ENCODE measurements at regions not wholly inside any gene's neighbourhood (a gene's known extent, or its start where the extent isn't known, plus 50 kb on each side); places are given as distances from the start of the nearest gene placed in this dataset.
"Not testable (repeated sequence)": the region's sequence is repeated elsewhere in the genome, so short reads cannot be mapped to it uniquely, and the experiment has no call there.

- DNase-seq, result no peak
Measured at GRCh38 chr5:164145458-164145857, 640.0 kb downstream of the MAT2B start.

- DNase-seq, result no peak
Measured at GRCh38 chr5:164146223-164146622, 640.8 kb downstream of the MAT2B start.

- DNase-seq, result no peak
Measured at GRCh38 chr5:164148292-164148691, 642.9 kb downstream of the MAT2B start.

- not testable (repeated sequence) for DNase-seq
Measured at GRCh38 chr5:164152539-164152938, 647.1 kb downstream of the MAT2B start.

- DNase-seq, result no peak
Measured at GRCh38 chr5:164153469-164154172, 648.2 kb downstream of the MAT2B start.

GRCh38 chr5:164170814-164171213 is 665.4 kb downstream of the MAT2B start:
- DNase-seq, result no peak

- no peak for DNase-seq
Measured at GRCh38 chr5:164175083-164175482, 669.7 kb downstream of the MAT2B start.

GRCh38 chr5:164179406-164179805 is 674.0 kb downstream of the MAT2B start:
- no peak for DNase-seq

GRCh38 chr5:164181604-164182003 is 676.2 kb downstream of the MAT2B start:
- no peak for DNase-seq

GRCh38 chr5:164184158-164184557 is 678.7 kb downstream of the MAT2B start:
- DNase-seq, result no peak

GRCh38 chr5:164185000-164185399 is 679.6 kb downstream of the MAT2B start:
- no peak for DNase-seq

- no peak for DNase-seq
Measured at GRCh38 chr5:164186550-164186949, 681.1 kb downstream of the MAT2B start.

GRCh38 chr5:164187785-164188184 is 682.4 kb downstream of the MAT2B start:
- no peak for DNase-seq

GRCh38 chr5:164188733-164189148 is 683.3 kb downstream of the MAT2B start:
- no peak for DNase-seq

- DNase-seq, result no peak
Measured at GRCh38 chr5:164191240-164191639, 685.8 kb downstream of the MAT2B start.

- no peak for DNase-seq
Measured at GRCh38 chr5:164202338-164202737, 696.9 kb downstream of the MAT2B start.

GRCh38 chr5:164203581-164204225 is 698.3 kb downstream of the MAT2B start:
- no peak for DNase-seq

GRCh38 chr5:164204338-164204946 is 699.0 kb downstream of the MAT2B start:
- no peak for DNase-seq

GRCh38 chr5:164206196-164206595 is 700.8 kb downstream of the MAT2B start:
- DNase-seq, result no peak

GRCh38 chr5:164207646-164208045 is 702.2 kb downstream of the MAT2B start:
- DNase-seq, result no peak

GRCh38 chr5:164210491-164210890 is 705.1 kb downstream of the MAT2B start:
- no peak for DNase-seq

- no peak for DNase-seq
Measured at GRCh38 chr5:164214698-164215097, 709.3 kb downstream of the MAT2B start.

- no peak for DNase-seq
Measured at GRCh38 chr5:164217464-164217863, 712.0 kb downstream of the MAT2B start.

GRCh38 chr5:164220522-164220921 is 715.1 kb downstream of the MAT2B start:
- DNase-seq, result no peak

All from midbrain (tissue), 1 donor.